K562 (cell line): ENCODE measurements at regions not wholly inside any gene's neighbourhood (a gene's known extent, or its start where the extent isn't known, plus 50 kb on each side); places are given as distances from the start of the nearest gene placed in this dataset.

Experiments used
- ATAC-seq: fragments of 200-7000 bp; cut with Tn5 transposase; 3 replicates; pipeline ENCODE4 v1.9.1; 2020; ENCODE audit warnings: moderate library complexity
- BruUV-seq: library from RNA; stranded (reverse); fragments of 400-500 nt; replicated peaks from 2 replicates; lab custom pipeline; 2021; lab: Mats Ljungman, UMichigan
- CTCF ChIA-PET: fragments of 300-600 bp; formaldehyde crosslinking; extraction: SDS; loops from one replicate; lab custom pipeline; 2021; ENCODE audit warnings: low intra/inter-chr PET ratio; lab: Yijun Ruan, JAX
- POLR2A ChIA-PET: fragments of 300-600, 350-650 bp; sonication (Branson Sonifier 250); formaldehyde crosslinking; extraction: SDS; loops from one replicate; lab custom pipeline; 2021; ENCODE audit warnings: antibody characterized with exemption, inconsistent platforms; lab: Yijun Ruan, JAX
- DNase-seq, 4 experiments: peaks; one replicate each; pipeline versions ENCODE4 v3.0.0 to v3.0.0-alpha.2; 2011 to 2018; ENCODE audit warnings: low spot score in 3 of 4, mixed read lengths in 3 of 4; ENCODE audit errors: extremely low read depth in 1 of 4
- FAIRE-seq: peaks from 2 replicates; lab custom pipeline; 2011; peaks lifted over from hg19 to GRCh38; lab: Jason Lieb, UNC
- H2AFZ ChIP-seq: 2 replicates; pipeline ENCODE4 v1.6.0; 2011; ENCODE audit warnings: low read depth, low read length, control low read depth, inconsistent platforms
- H3K27ac ChIP-seq: fragments of 200-600 bp; 3 replicates; pipeline ENCODE4 v1.8.0; 2011; ENCODE audit warnings: low read depth, mild to moderate bottlenecking, control low read depth, inconsistent platforms, low read length, moderate library complexity, mixed read lengths; ENCODE audit errors: extremely low read depth
- H3K27me3 ChIP-seq, 2 experiments: fragments of 300-600 bp in 1 of 2; 2 replicates in 1 of 2; 3 replicates in 1 of 2; pipeline versions ENCODE4 v1.6.0 to v1.8.0; 2011; ENCODE audit warnings: inconsistent platforms in 2 of 2, low read length in 2 of 2, mild to moderate bottlenecking in 1 of 2, mixed read lengths in 1 of 2, moderate library complexity in 1 of 2; ENCODE audit not compliant: control insufficient read depth in 2 of 2, insufficient read depth in 2 of 2
- H3K36me3 ChIP-seq: fragments of 300-600 bp; 3 replicates; pipeline ENCODE4 v1.8.0; 2011; ENCODE audit warnings: mild to moderate bottlenecking, low read length, inconsistent platforms; ENCODE audit not compliant: control insufficient read depth, insufficient read depth
- H3K4me1 ChIP-seq, 2 experiments: fragments of 200-600 bp in 1 of 2; replicated peaks in 1 of 2; 2 replicates in 1 of 2; 3 replicates in 1 of 2; pipeline versions ENCODE4 v1.5.1 to v1.8.0; 2011; ENCODE audit warnings: inconsistent platforms in 2 of 2, low read length in 2 of 2, mild to moderate bottlenecking in 1 of 2, mixed read lengths in 1 of 2, moderate library complexity in 1 of 2; ENCODE audit not compliant: control insufficient read depth in 2 of 2, insufficient read depth in 2 of 2
- H3K4me2 ChIP-seq: 2 replicates; pipeline ENCODE4 v1.6.1; 2011; ENCODE audit warnings: low read length, control low read depth, inconsistent platforms, mixed read lengths; ENCODE audit not compliant: insufficient read depth
- H3K4me3 ChIP-seq: fragments of 200-600 bp; sonication (generic), shearing (Covaris generic); 2 replicates; pipeline ENCODE4 v1.5.1; 2016; ENCODE audit warnings: control low read depth, inconsistent platforms
- H3K79me2 ChIP-seq: fragments of 200-600 bp; 3 replicates; pipeline ENCODE4 v1.8.0; 2011; ENCODE audit warnings: low read length, inconsistent platforms; ENCODE audit not compliant: control insufficient read depth, insufficient read depth
- H3K9ac ChIP-seq, 2 experiments: 2 replicates each; pipeline versions ENCODE4 v1.6.0 to v1.6.1; 2011; ENCODE audit warnings: low read depth in 2 of 2, low read length in 2 of 2, control low read depth in 1 of 2, inconsistent platforms in 1 of 2, mild to moderate bottlenecking in 1 of 2, mixed read lengths in 1 of 2; ENCODE audit not compliant: insufficient read depth in 1 of 2
- H3K9me1 ChIP-seq: one replicate; pipeline ENCODE4 v1.6.0; 2011; ENCODE audit warnings: inconsistent platforms, mild to moderate bottlenecking, low read length, moderate library complexity; ENCODE audit not compliant: control insufficient read depth, insufficient read depth
- H3K9me3 ChIP-seq: replicated peaks from 2 replicates; pipeline ENCODE4 v1.5.1; 2011; ENCODE audit warnings: low read depth, low read length, inconsistent platforms; ENCODE audit not compliant: control insufficient read depth, insufficient read depth
- H4K20me1 ChIP-seq: replicated peaks from 2 replicates; pipeline ENCODE4 v1.6.1; 2011; ENCODE audit warnings: low read length, inconsistent platforms, mixed read lengths; ENCODE audit not compliant: control insufficient read depth, insufficient read depth
- AFF1 ChIP-seq, 2 experiments: fragments of 450-650 bp; IDR thresholded peaks; 2 replicates each; pipeline ENCODE4 v1.6.1; 2018; ENCODE audit warnings: mild to moderate bottlenecking in 2 of 2, low read depth in 1 of 2; ENCODE audit not compliant: partially characterized antibody in 2 of 2
- CBX5 ChIP-seq: IDR thresholded peaks from 2 replicates; pipeline ENCODE4 v1.6.1; 2014; ENCODE audit warnings: low read depth, borderline replicate concordance
- DLX4 ChIP-seq: fragments of 250-450 bp; sonication (Bioruptor Pico); IDR thresholded peaks from 2 replicates; pipeline ENCODE4 v1.6.1; 2021; ENCODE audit warnings: mild to moderate bottlenecking
- E2F4 ChIP-seq: sonication (generic); formaldehyde crosslinking; IDR thresholded peaks from 2 replicates; pipeline ENCODE4 v1.8.0; 2022; ENCODE audit warnings: mild to moderate bottlenecking, low read depth, missing genetic modification reagents
- HIVEP1 ChIP-seq: fragments of 250-450 bp; sonication (Bioruptor Pico); IDR thresholded peaks from 2 replicates; pipeline ENCODE4 v1.4.0; 2020; ENCODE audit warnings: mild to moderate bottlenecking
- ILF3 ChIP-seq: fragments of 450-650 bp; IDR thresholded peaks from 2 replicates; pipeline ENCODE4 v1.6.1; 2018; ENCODE audit warnings: antibody characterized with exemption, mild to moderate bottlenecking, moderate library complexity, borderline replicate concordance
- MAFF ChIP-seq: IDR thresholded peaks from 2 replicates; pipeline ENCODE4 v1.6.1; 2012; ENCODE audit warnings: low read length, improper control_type of control experiment
- MAFG ChIP-seq: fragments of 450-650 bp; conservative IDR thresholded peaks from 2 replicates; pipeline ENCODE4 v1.6.1; 2016; ENCODE audit warnings: missing genetic modification characterization, missing compliant biosample characterization
- MLX ChIP-seq, 2 experiments: fragments of 450-650 bp in 1 of 2; sonication (generic) in 1 of 2; formaldehyde crosslinking; conservative IDR thresholded peaks; 2 replicates each; pipeline versions ENCODE4 v1.4.0 to v1.8.1; 2020 to 2022; ENCODE audit warnings: mild to moderate bottlenecking in 1 of 2, missing genetic modification reagents in 1 of 2
- ZNF347 ChIP-seq: fragments of 450-650 bp; formaldehyde crosslinking; IDR thresholded peaks from 2 replicates; pipeline ENCODE4 v1.4.0; 2020; ENCODE audit warnings: low read depth, mild to moderate bottlenecking, moderate library complexity
- ZNF444 ChIP-seq: fragments of 250-450 bp; sonication (Bioruptor Pico); IDR thresholded peaks from 2 replicates; pipeline ENCODE4 v1.4.0; 2020; ENCODE audit warnings: mild to moderate bottlenecking, moderate library complexity
- ZNF740 ChIP-seq, 3 experiments: fragments of 200-800 bp in 1 of 3; sonication (Bioruptor generic) in 1 of 3; sonication (generic) in 1 of 3; formaldehyde crosslinking in 1 of 3; IDR thresholded peaks; 2 replicates each; pipeline versions ENCODE4 v1.6.1 to v1.8.0; 2016 to 2022; ENCODE audit warnings: mild to moderate bottlenecking in 2 of 3, missing compliant biosample characterization in 2 of 3, missing genetic modification characterization in 2 of 3, missing genetic modification reagents in 1 of 3
- in situ Hi-C: fragments of 300-500 bp; cut with MboI; formaldehyde crosslinking; loops from 4 replicates; pipeline ENCODE4 v1.15.0; 2018; ENCODE audit warnings: inconsistent platforms, mixed read lengths
- intact Hi-C: fragments of 100-400 bp; cut with micrococcal nuclease; formaldehyde crosslinking; loops from 2 replicates; pipeline ENCODE4 v1.14.2; 2022

GRCh38 chr1:105467549-105467948 lies 1588.9 kb upstream of the PRMT6 start:
- Histone ChIP-seq H3K79me2 (no peaks in the 10 kb centered on the region), H3K4me1 (no peaks in the 10 kb centered on the region), H4K20me1 (no peaks in the 10 kb centered on the region), H3K36me3 (no peaks in the 10 kb centered on the region), H3K9me1 (no peaks in the 10 kb centered on the region), H3K4me3 (no peak overlapping the region), H3K4me2 (no peak overlapping the region), H2AFZ (no peak overlapping the region), H3K9ac (no peak overlapping the region), H3K27me3 (no peaks in the 10 kb centered on the region), H3K9me3 (no peaks in the 10 kb centered on the region), H3K27ac (no peak overlapping the region)
- FAIRE-seq (no peak), DNase-seq (no peak), ATAC-seq (no peak)
- in situ Hi-C loops = no loop called here
- ChIA-PET POLR2A (no interaction called here), CTCF (no interaction called here)
- intact Hi-C loops = no loop called here
- no TSS peak for BruUV-seq
- no peak for TF ChIP-seq E2F4 (CRISPR knock-in tag)
- TF ChIP-seq HIVEP1 (CRISPR knock-in tag) = no peak
- no peak for TF ChIP-seq DLX4
- no peak for TF ChIP-seq MLX (CRISPR knock-in tag; conservative IDR thresholded peaks at IDR 0.05)
- TF ChIP-seq ZNF347 = no peak
- no peak for TF ChIP-seq ZNF740 (CRISPR knock-in tag; IDR thresholded peaks at IDR 0.05)
- TF ChIP-seq ZNF740 (tag; IDR thresholded peaks at IDR 0.05) = no peak
- TF ChIP-seq CBX5 = no peak
- TF ChIP-seq ZNF444 (CRISPR knock-in tag) = no peak
- TF ChIP-seq ILF3 = no peak
- TF ChIP-seq MAFF = no peak
- TF ChIP-seq AFF1 (IDR thresholded peaks at IDR 0.05; ENCODE audit: low read depth in 1 of 2, partially characterized antibody in 2 of 2) = no peak
- no peak for TF ChIP-seq MAFG (tag)
- TF ChIP-seq, all 486 proteins: peak for 0
